ENCODE measurements at regions not wholly inside any gene's neighbourhood (a gene's known extent, or its start where the extent isn't known, plus 50 kb on each side); places are given as distances from the start of the nearest gene placed in this dataset.
"Not testable (repeated sequence)": the region's sequence is repeated elsewhere in the genome, so short reads cannot be mapped to it uniquely, and the experiment has no call there.

GRCh38 chrX:28391528-28391927 lies 195.7 kb upstream of the IL1RAPL1 start:
- no peaks in the 10 kb centered on the region for H3K4me1 Mint-ChIP-seq
- Histone ChIP-seq H3K79me2 (ENCODE audit: control insufficient read depth, insufficient read depth, low read length) (no peaks in the 10 kb centered on the region), H4K20me1 (ENCODE audit: control insufficient read depth, insufficient read depth, low read length, poor library complexity, severe bottlenecking) (no peaks in the 10 kb centered on the region), H2AFZ (ENCODE audit: insufficient read depth, low read depth, low read length, poor library complexity, severe bottlenecking) (no peak overlapping the region), H3K9ac (ENCODE audit: low read length) (no peak overlapping the region), H3K36me3 (replicated peaks in 1 of 2; ENCODE audit: control extremely low read depth in 1 of 2, control insufficient read depth in 1 of 2, extremely low read depth in 1 of 2, insufficient read depth in 2 of 2, low read length in 1 of 2) (no peaks in the 10 kb centered on the region), H3K4me1 (ENCODE audit: control insufficient read depth in 2 of 2, insufficient read depth in 2 of 2, low read length in 2 of 2) (no peaks in the 10 kb centered on the region), H3K4me2 (replicated peaks; ENCODE audit: low read depth, low read length, poor library complexity, severe bottlenecking) (no peak overlapping the region), H3K9me3 (ENCODE audit: control extremely low read depth in 1 of 3, control insufficient read depth in 2 of 3, insufficient read depth in 1 of 3, low read length in 2 of 3) (no peaks in the 10 kb centered on the region), H3K27me3 (replicated peaks in 1 of 4; ENCODE audit: control extremely low read depth in 1 of 4, control insufficient read depth in 3 of 4, insufficient read depth in 4 of 4, low read length in 3 of 4) (no peaks in the 10 kb centered on the region), H3K27ac (ENCODE audit: low read length in 2 of 2) (no peak overlapping the region), H3K4me3 (ENCODE audit: control extremely low read depth in 1 of 5, extremely low read depth in 1 of 5, insufficient read depth in 1 of 5, low read depth in 2 of 5, low read length in 4 of 5) (no peak overlapping the region)
- DNase-seq (no peak), ATAC-seq (ENCODE audit: low read depth) (no peak)
- H3K27ac Mint-ChIP-seq = no peak overlapping the region
- ChIA-PET CTCF (no interaction called here), POLR2A (no interaction called here)
- intact Hi-C loops (cut with micrococcal nuclease) = no loop called here
- H3K4me3 Mint-ChIP-seq = no peak overlapping the region
- TF ChIP-seq EZH2 (IDR thresholded peaks at IDR 0.05; ENCODE audit: borderline replicate concordance, insufficient read depth, low read depth, low read length, poor library complexity, severe bottlenecking) (no peak), CTCF (IDR thresholded peaks at IDR 0.05) (no peak)
- no peaks in the 10 kb centered on the region for H3K27me3 Mint-ChIP-seq
- H3K9me3 Mint-ChIP-seq (ENCODE audit: insufficient read depth) = no peaks in the 10 kb centered on the region
- WGBS (ENCODE audit: insufficient coverage) = 95% methylated on average over 3 of the region's 5 CpGs

- Histone ChIP-seq H3K27ac (ENCODE audit: low read length in 2 of 2) (no peak overlapping the region), H3K9ac (ENCODE audit: low read length) (no peak overlapping the region), H3K9me3 (ENCODE audit: control extremely low read depth in 1 of 3, control insufficient read depth in 2 of 3, insufficient read depth in 1 of 3, low read length in 2 of 3) (no peaks in the 10 kb centered on the region), H3K27me3 (replicated peaks in 1 of 4; ENCODE audit: control extremely low read depth in 1 of 4, control insufficient read depth in 3 of 4, insufficient read depth in 4 of 4, low read length in 3 of 4) (no peaks in the 10 kb centered on the region), H3K4me2 (replicated peaks; ENCODE audit: low read depth, low read length, poor library complexity, severe bottlenecking) (no peak overlapping the region), H3K79me2 (ENCODE audit: control insufficient read depth, insufficient read depth, low read length) (no peaks in the 10 kb centered on the region), H3K4me3 (ENCODE audit: control extremely low read depth in 1 of 5, extremely low read depth in 1 of 5, insufficient read depth in 1 of 5, low read depth in 2 of 5, low read length in 4 of 5) (no peak overlapping the region), H2AFZ (ENCODE audit: insufficient read depth, low read depth, low read length, poor library complexity, severe bottlenecking) (no peak overlapping the region), H4K20me1 (ENCODE audit: control insufficient read depth, insufficient read depth, low read length, poor library complexity, severe bottlenecking) (no peaks in the 10 kb centered on the region), H3K4me1 (ENCODE audit: control insufficient read depth in 2 of 2, insufficient read depth in 2 of 2, low read length in 2 of 2) (no peaks in the 10 kb centered on the region), H3K36me3 (replicated peaks in 1 of 2; ENCODE audit: control extremely low read depth in 1 of 2, control insufficient read depth in 1 of 2, extremely low read depth in 1 of 2, insufficient read depth in 2 of 2, low read length in 1 of 2) (no peaks in the 10 kb centered on the region)
- H3K4me1 Mint-ChIP-seq = no peaks in the 10 kb centered on the region
- intact Hi-C loops (cut with micrococcal nuclease) = no loop called here
- WGBS (ENCODE audit: insufficient coverage) = no CpG with 5 or more reads among the region's 3 CpGs
- CTCF ChIA-PET = no interaction called here
- ATAC-seq (ENCODE audit: low read depth) = no peak
- H3K27ac Mint-ChIP-seq = no peak overlapping the region
- H3K9me3 Mint-ChIP-seq (ENCODE audit: insufficient read depth) = no peaks in the 10 kb centered on the region
- DNase-seq = no peak
- TF ChIP-seq EZH2 (IDR thresholded peaks at IDR 0.05; ENCODE audit: borderline replicate concordance, insufficient read depth, low read depth, low read length, poor library complexity, severe bottlenecking) (no peak), CTCF (IDR thresholded peaks at IDR 0.05) (no peak)
- H3K27me3 Mint-ChIP-seq = no peaks in the 10 kb centered on the region
- no peak overlapping the region for H3K4me3 Mint-ChIP-seq
- POLR2A ChIA-PET = no interaction called here
These were observed 208.1 kb upstream of the IL1RAPL1 start for GRCh38 chrX:28379103-28379502.

- H3K27ac Mint-ChIP-seq; H3K9ac ChIP-seq (ENCODE audit: low read length); H4K20me1 ChIP-seq (ENCODE audit: control insufficient read depth, insufficient read depth, low read length, poor library complexity, severe bottlenecking); H3K4me3 ChIP-seq (ENCODE audit: control extremely low read depth in 1 of 5, extremely low read depth in 1 of 5, insufficient read depth in 1 of 5, low read depth in 2 of 5, low read length in 4 of 5); CTCF ChIA-PET; H3K9me3 Mint-ChIP-seq (ENCODE audit: insufficient read depth); H3K27me3 Mint-ChIP-seq; H3K27me3 ChIP-seq (replicated peaks in 1 of 4; ENCODE audit: control extremely low read depth in 1 of 4, control insufficient read depth in 3 of 4, insufficient read depth in 4 of 4, low read length in 3 of 4); DNase-seq; H3K4me3 Mint-ChIP-seq; H3K27ac ChIP-seq (ENCODE audit: low read length in 2 of 2); H3K4me2 ChIP-seq (replicated peaks; ENCODE audit: low read depth, low read length, poor library complexity, severe bottlenecking); H3K79me2 ChIP-seq (ENCODE audit: control insufficient read depth, insufficient read depth, low read length); ATAC-seq (ENCODE audit: low read depth); H3K9me3 ChIP-seq (ENCODE audit: control extremely low read depth in 1 of 3, control insufficient read depth in 2 of 3, insufficient read depth in 1 of 3, low read length in 2 of 3); H3K36me3 ChIP-seq (replicated peaks in 1 of 2; ENCODE audit: control extremely low read depth in 1 of 2, control insufficient read depth in 1 of 2, extremely low read depth in 1 of 2, insufficient read depth in 2 of 2, low read length in 1 of 2); H3K4me1 Mint-ChIP-seq; POLR2A ChIA-PET; H2AFZ ChIP-seq (ENCODE audit: insufficient read depth, low read depth, low read length, poor library complexity, severe bottlenecking); H3K4me1 ChIP-seq (ENCODE audit: control insufficient read depth in 2 of 2, insufficient read depth in 2 of 2, low read length in 2 of 2); intact Hi-C loops (cut with micrococcal nuclease): not testable (repeated sequence)
- WGBS (ENCODE audit: insufficient coverage) = 90% methylated on average over 10 of the region's 11 CpGs
These were observed 219.6 kb upstream of the IL1RAPL1 start for GRCh38 chrX:28367649-28368048.
